Mucosa of descending colon (tissue), 3 donors: ENCODE measurements at regions not wholly inside any gene's neighbourhood (a gene's known extent, or its start where the extent isn't known, plus 50 kb on each side); places are given as distances from the start of the nearest gene placed in this dataset.

Source experiments
- ATAC-seq: fragments of 200-7000 bp; cut with Tn5 transposase; one replicate; pipeline ENCODE4 v1.9.1; 2020; ENCODE audit warnings: mild to moderate bottlenecking, moderate library complexity
- DNase-seq, 3 donors: peaks; one replicate each; pipeline ENCODE4 v3.0.0-alpha.2; 2020
- H3K36me3 ChIP-seq: fragments of 200-600 bp; one replicate; pipeline ENCODE4 v1.8.0; 2021; ENCODE audit warnings: low read depth, mild to moderate bottlenecking
- H3K4me1 ChIP-seq: fragments of 200-600 bp; one replicate; pipeline ENCODE4 v1.8.0; 2021; ENCODE audit warnings: low read depth, mild to moderate bottlenecking
- H3K4me3 ChIP-seq: fragments of 200-600 bp; one replicate; pipeline ENCODE4 v1.8.0; 2021; ENCODE audit warnings: mild to moderate bottlenecking
- H3K9me3 ChIP-seq: fragments of 200-600 bp; one replicate; pipeline ENCODE4 v1.8.0; 2021; ENCODE audit warnings: mild to moderate bottlenecking
- CTCF ChIP-seq: fragments of 200-600 bp; IDR thresholded peaks from one replicate; pipeline ENCODE4 v1.8.0; 2022; ENCODE audit warnings: antibody characterized with exemption, mild to moderate bottlenecking
- intact Hi-C, 2 donors: fragments of 100-400 bp; cut with DNase I in 1 of 2; cut with micrococcal nuclease in 1 of 2; formaldehyde crosslinking; loops; one replicate each; pipeline versions ENCODE4 v1.11.0 to v1.11.1; 2022; cut with DNase I, micrococcal nuclease
- donor health status: DM: no; HTN: no; CAD: no; lungs with moderate emphysema.
- donor health status: DM: no; HTN: no; CAD: no.
- donor health status: DM: no; HTN: yes; CAD: no.

GRCh38 chr13:69495096-69495495, 612.5 kb upstream of the ATXN8OS start:
- Histone ChIP-seq H3K36me3 (no peaks in the 10 kb centered on the region), H3K4me1 (no peaks in the 10 kb centered on the region), H3K9me3 (no peaks in the 10 kb centered on the region), H3K4me3 (no peak overlapping the region)
- ATAC-seq (no peak), DNase-seq (no peak)
- intact Hi-C loops: no loop called here
- no peak for TF ChIP-seq CTCF

- Histone ChIP-seq H3K36me3 (no peaks in the 10 kb centered on the region), H3K4me3 (no peak overlapping the region), H3K9me3 (peaks cover 22% of the 10 kb centered on the region), H3K4me1 (no peaks in the 10 kb centered on the region)
- DNase-seq (no peak), ATAC-seq (no peak)
- intact Hi-C loops: no loop called here
- no peak for TF ChIP-seq CTCF
Measured at GRCh38 chr13:69487576-69487975, 620.0 kb upstream of the ATXN8OS start.

GRCh38 chr13:69485991-69486592, 621.5 kb upstream of the ATXN8OS start:
- Histone ChIP-seq H3K9me3 (peaks cover 22% of the 10 kb centered on the region), H3K4me3 (no peak overlapping the region), H3K36me3 (no peaks in the 10 kb centered on the region), H3K4me1 (no peaks in the 10 kb centered on the region)
- intact Hi-C loops: no loop called here
- DNase-seq (no peak), ATAC-seq (no peak)
- TF ChIP-seq CTCF: no peak

- Histone ChIP-seq H3K9me3 (no peaks in the 10 kb centered on the region), H3K4me3 (no peak overlapping the region), H3K36me3 (no peaks in the 10 kb centered on the region), H3K4me1 (no peaks in the 10 kb centered on the region)
- no peak for TF ChIP-seq CTCF
- intact Hi-C loops: no loop called here
- ATAC-seq (no peak), DNase-seq (no peak)
Measured at GRCh38 chr13:69477451-69477850, 630.2 kb upstream of the ATXN8OS start.

GRCh38 chr13:69474011-69474685, 633.5 kb upstream of the ATXN8OS start:
- no peaks in the 10 kb centered on the region for H3K9me3 ChIP-seq
- ATAC-seq (no peak), DNase-seq (no peak)
- no peak for TF ChIP-seq CTCF
- intact Hi-C loops: no loop called here
- no peaks in the 10 kb centered on the region for H3K4me1 ChIP-seq
- H3K36me3 ChIP-seq: no peaks in the 10 kb centered on the region
- H3K4me3 ChIP-seq: no peak overlapping the region
